ENCODE measurements at regions not wholly inside any gene's neighbourhood (a gene's known extent, or its start where the extent isn't known, plus 50 kb on each side); places are given as distances from the start of the nearest gene placed in this dataset.
A peak's percentile ranks its signal among the peaks of the same experiment; 100 is the strongest.

DNA sequence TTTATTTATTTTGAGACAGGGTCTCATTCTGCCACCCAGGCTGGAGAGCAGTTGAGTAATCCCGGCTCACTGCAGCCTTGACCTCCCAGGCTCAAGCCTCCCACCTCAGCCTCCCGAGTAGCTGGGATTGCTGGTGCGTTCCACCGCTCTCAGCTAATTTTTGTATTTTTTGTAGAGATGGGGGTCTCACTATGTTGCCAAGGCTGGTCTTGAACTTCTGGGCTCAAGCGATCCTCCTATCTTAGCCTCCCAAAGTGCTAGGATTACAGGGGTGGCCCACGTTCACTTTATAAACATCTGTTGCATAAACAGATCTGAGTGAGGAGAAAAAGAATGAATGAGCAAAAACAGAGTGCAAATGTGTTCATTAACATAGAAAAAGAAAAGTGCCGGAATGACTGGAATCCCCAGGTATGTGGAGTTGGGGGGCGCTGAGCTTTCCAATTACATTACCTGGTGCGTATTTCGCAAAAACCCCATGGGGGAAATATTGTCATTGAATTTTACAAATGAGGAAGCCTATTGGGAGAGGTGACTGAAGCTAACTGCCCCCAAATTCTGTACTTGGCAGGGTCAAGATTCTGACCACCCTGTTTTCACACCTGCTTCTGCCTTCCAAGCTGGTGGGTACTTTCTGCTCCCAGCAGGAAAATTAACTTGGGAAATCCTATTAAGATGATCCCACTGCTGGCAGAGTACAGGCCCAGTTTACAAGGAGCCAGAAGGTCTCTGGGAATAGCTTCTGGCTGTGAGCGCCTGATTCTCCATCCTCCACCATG lies 207.7 kb upstream of the JARID2 start:
- peak; percentile 84 for TF ChIP-seq GTF2I (CRISPR knock-in tag; conservative IDR thresholded peaks at IDR 0.05)
- TF ChIP-seq FOXP4 (CRISPR knock-in tag; IDR thresholded peaks at IDR 0.05) = peak; percentile 47; the same call in 1 of the 2 replicates
- TF ChIP-seq TEAD1 (CRISPR knock-in tag; IDR thresholded peaks at IDR 0.05) = peak; percentile 96; the same call in 1 of the 2 replicates
- peak; percentile 89 for TF ChIP-seq ZNF121 (CRISPR knock-in tag; IDR thresholded peaks at IDR 0.05)
- peak; percentile 53; the same call in 1 of the 2 replicates for TF ChIP-seq MXD4 (CRISPR knock-in tag; IDR thresholded peaks at IDR 0.05; ENCODE audit: borderline replicate concordance)
- no peak for TF ChIP-seq SOX15 (CRISPR knock-in tag; IDR thresholded peaks at IDR 0.05)
- no peak for TF ChIP-seq OVOL2 (CRISPR knock-in tag; IDR thresholded peaks at IDR 0.05; ENCODE audit: borderline replicate concordance)
- 0 out of 2 replicates have a peak, but pooled peaks have one; percentile 34 for TF ChIP-seq FOXK1 (CRISPR knock-in tag; IDR thresholded peaks at IDR 0.05)
- TF ChIP-seq ZBTB43 (CRISPR knock-in tag; IDR thresholded peaks at IDR 0.05) = peak; percentile 77; the same call in 1 of the 2 replicates
- TF ChIP-seq ETV6 (CRISPR knock-in tag; IDR thresholded peaks at IDR 0.05) = peak; percentile 85
- peak; percentile 52 for TF ChIP-seq MAX (CRISPR knock-in tag; IDR thresholded peaks at IDR 0.05)
- TF ChIP-seq NR1H2 (CRISPR knock-in tag; IDR thresholded peaks at IDR 0.05) = no peak
- no peak for TF ChIP-seq TP53 (CRISPR knock-in tag; IDR thresholded peaks at IDR 0.05)
- TF ChIP-seq TEAD4 (CRISPR knock-in tag; IDR thresholded peaks at IDR 0.05) = peak; percentile 82; the same call in 1 of the 2 replicates
- Mint-ChIP-seq H3K4me1 (peaks cover 49% of the 10 kb centered on the region), H3K9me3 (no peaks in the 10 kb centered on the region), H3K27ac (peak overlapping the region; percentile 66), H3K4me3 (no peak overlapping the region), H3K27me3 (ENCODE audit: low read depth) (no peaks in the 10 kb centered on the region), H3K36me3 (no peaks in the 10 kb centered on the region)
- ChIA-PET CTCF (interaction anchor here (0.6 to 1.2 kb wide), 5 partner anchors 13 to 209 kb away, joined by 3 to 5 read pairs (median 4); no protein-coding TSS in a partner anchor), POLR2A (interaction anchor here (0.5 to 1.2 kb wide), 4 partner anchors 36 to 132 kb away, joined by 3 to 5 read pairs (median 4); no protein-coding TSS in a partner anchor)
- DNase-seq (ENCODE audit: low spot score) (peak; percentile 33), ATAC-seq (peak; percentile 71)

GRCh38 chr6:15039136-15039535 lies 206.7 kb upstream of the JARID2 start:
- CTCF ChIA-PET = interaction anchor here (0.8 to 1.1 kb wide), 2 partner anchors 64 to 169 kb away, joined by 4 to 5 read pairs; no protein-coding TSS in a partner anchor
- no peak for ATAC-seq
- no peak overlapping the region for H3K4me3 Mint-ChIP-seq
- H3K27me3 Mint-ChIP-seq (ENCODE audit: low read depth) = no peaks in the 10 kb centered on the region
- POLR2A ChIA-PET = interaction anchor here (0.8 kb wide), 1 partner anchor 115 kb away, joined by 3 read pairs; no protein-coding TSS in a partner anchor
- no peaks in the 10 kb centered on the region for H3K36me3 Mint-ChIP-seq
- H3K9me3 Mint-ChIP-seq = no peaks in the 10 kb centered on the region
- H3K4me1 Mint-ChIP-seq = peaks cover 52% of the 10 kb centered on the region
- DNase-seq (ENCODE audit: low spot score) = no peak
- no peak for TF ChIP-seq ZNF416 (CRISPR knock-in tag; IDR thresholded peaks at IDR 0.05)
- no peak for TF ChIP-seq TCF7 (CRISPR knock-in tag; IDR thresholded peaks at IDR 0.05; ENCODE audit: low read depth)
- no peak for TF ChIP-seq ZNF138 (CRISPR knock-in tag; conservative IDR thresholded peaks at IDR 0.05)
- peak overlapping the region; percentile 66 for H3K27ac Mint-ChIP-seq

DNA sequence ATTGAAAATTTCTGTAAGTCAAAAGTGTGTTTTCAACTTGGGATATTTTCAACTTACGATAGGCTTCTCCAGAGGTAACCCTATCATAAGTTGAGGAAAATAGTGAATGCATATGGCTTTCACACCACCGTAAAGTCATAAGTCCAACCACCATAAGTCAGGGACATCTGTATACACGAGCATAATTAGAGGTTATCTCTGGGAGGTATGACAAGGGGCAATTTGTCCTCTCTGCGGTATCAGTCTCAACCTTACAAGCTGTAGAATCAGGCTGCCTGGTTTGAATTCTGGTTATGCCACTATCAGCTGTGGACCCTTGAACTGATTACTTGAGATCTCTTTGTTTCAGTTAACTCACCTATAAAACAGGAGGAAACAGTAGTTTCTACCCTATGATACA lies 202.9 kb upstream of the JARID2 start:
- ChIA-PET POLR2A (no interaction called here), CTCF (no interaction called here)
- H3K9me3 Mint-ChIP-seq = peaks cover under 1% of the 10 kb centered on the region; the same call in 1 of the 2 replicates
- H3K36me3 Mint-ChIP-seq = 0 out of 2 replicates have a peak, but pooled peaks cover 2% of the 10 kb centered on the region
- H3K27me3 Mint-ChIP-seq (ENCODE audit: low read depth) = no peaks in the 10 kb centered on the region
- peaks cover 48% of the 10 kb centered on the region for H3K4me1 Mint-ChIP-seq
- H3K27ac Mint-ChIP-seq = no peak overlapping the region; the same call in 1 of the 2 replicates
- H3K4me3 Mint-ChIP-seq = no peak overlapping the region
- DNase-seq (ENCODE audit: low spot score) (no peak), ATAC-seq (no peak)
- TF ChIP-seq ZNF121 (CRISPR knock-in tag; IDR thresholded peaks at IDR 0.05) = no peak
- no peak for TF ChIP-seq E2F1 (CRISPR knock-in tag; IDR thresholded peaks at IDR 0.05)
- no peak for TF ChIP-seq ZNF263 (CRISPR knock-in tag; IDR thresholded peaks at IDR 0.05; ENCODE audit: low read depth)
- no peak for TF ChIP-seq USF2 (CRISPR knock-in tag; IDR thresholded peaks at IDR 0.05)
- TF ChIP-seq, protein P1, sequence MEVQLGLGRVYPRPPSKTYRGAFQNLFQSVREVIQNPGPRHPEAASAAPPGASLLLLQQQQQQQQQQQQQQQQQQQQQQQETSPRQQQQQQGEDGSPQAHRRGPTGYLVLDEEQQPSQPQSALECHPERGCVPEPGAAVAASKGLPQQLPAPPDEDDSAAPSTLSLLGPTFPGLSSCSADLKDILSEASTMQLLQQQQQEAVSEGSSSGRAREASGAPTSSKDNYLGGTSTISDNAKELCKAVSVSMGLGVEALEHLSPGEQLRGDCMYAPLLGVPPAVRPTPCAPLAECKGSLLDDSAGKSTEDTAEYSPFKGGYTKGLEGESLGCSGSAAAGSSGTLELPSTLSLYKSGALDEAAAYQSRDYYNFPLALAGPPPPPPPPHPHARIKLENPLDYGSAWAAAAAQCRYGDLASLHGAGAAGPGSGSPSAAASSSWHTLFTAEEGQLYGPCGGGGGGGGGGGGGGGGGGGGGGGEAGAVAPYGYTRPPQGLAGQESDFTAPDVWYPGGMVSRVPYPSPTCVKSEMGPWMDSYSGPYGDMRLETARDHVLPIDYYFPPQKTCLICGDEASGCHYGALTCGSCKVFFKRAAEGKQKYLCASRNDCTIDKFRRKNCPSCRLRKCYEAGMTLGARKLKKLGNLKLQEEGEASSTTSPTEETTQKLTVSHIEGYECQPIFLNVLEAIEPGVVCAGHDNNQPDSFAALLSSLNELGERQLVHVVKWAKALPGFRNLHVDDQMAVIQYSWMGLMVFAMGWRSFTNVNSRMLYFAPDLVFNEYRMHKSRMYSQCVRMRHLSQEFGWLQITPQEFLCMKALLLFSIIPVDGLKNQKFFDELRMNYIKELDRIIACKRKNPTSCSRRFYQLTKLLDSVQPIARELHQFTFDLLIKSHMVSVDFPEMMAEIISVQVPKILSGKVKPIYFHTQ (CRISPR knock-in tag; IDR thresholded peaks at IDR 0.05) = no peak
- TF ChIP-seq TEAD1 (CRISPR knock-in tag; IDR thresholded peaks at IDR 0.05) = no peak
- no peak for TF ChIP-seq GRHL2 (CRISPR knock-in tag; IDR thresholded peaks at IDR 0.05; ENCODE audit: insufficient replicate concordance, severe bottlenecking)
- no peak for TF ChIP-seq JUN (CRISPR knock-in tag; IDR thresholded peaks at IDR 0.05)
